Esophagus muscularis mucosa (tissue), 3 donors: ENCODE measurements at regions not wholly inside any gene's neighbourhood (a gene's known extent, or its start where the extent isn't known, plus 50 kb on each side); places are given as distances from the start of the nearest gene placed in this dataset.

Experiments
- POLR2AphosphoS5 ChIP-seq, 2 donors: sonication (generic); formaldehyde crosslinking; IDR thresholded peaks; one replicate each; pipeline ENCODE4 v1.6.1; 2017; ENCODE audit warnings: antibody characterized with exemption in 2 of 2
- TF ChIP-seq, protein P1 (sequence below), 3 experiments: fragments of 200-600 bp in 2 of 3; fragments of 450-650 bp in 1 of 3; sonication (generic) in 2 of 3; IDR thresholded peaks; one replicate each; pipeline ENCODE4 v1.5.1; 2017 to 2019; ENCODE audit warnings: antibody characterized with exemption in 3 of 3, mild to moderate bottlenecking in 2 of 3, moderate library complexity in 1 of 3

DNA sequence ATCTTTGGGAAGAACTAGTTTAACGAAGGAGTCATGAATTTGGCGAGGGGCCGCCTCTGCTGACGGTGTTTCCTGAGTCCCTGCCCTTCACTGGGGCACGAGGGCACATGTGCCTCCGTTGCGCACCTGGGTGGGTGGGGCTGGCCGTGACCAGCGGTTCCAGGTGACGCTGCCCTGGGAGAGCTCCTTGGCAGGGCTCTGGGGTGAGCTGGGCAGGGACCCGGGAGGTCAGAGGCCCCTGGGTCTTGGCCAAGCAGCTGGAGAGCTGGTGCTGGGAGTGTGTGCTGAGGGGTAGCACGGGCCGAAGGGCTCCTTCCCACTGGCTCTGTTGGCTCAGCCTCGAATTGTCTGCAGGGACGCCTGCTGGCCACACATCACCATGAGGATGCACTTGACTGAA, 104.6 kb downstream of the RTP5 start:
- TF ChIP-seq, protein P1, sequence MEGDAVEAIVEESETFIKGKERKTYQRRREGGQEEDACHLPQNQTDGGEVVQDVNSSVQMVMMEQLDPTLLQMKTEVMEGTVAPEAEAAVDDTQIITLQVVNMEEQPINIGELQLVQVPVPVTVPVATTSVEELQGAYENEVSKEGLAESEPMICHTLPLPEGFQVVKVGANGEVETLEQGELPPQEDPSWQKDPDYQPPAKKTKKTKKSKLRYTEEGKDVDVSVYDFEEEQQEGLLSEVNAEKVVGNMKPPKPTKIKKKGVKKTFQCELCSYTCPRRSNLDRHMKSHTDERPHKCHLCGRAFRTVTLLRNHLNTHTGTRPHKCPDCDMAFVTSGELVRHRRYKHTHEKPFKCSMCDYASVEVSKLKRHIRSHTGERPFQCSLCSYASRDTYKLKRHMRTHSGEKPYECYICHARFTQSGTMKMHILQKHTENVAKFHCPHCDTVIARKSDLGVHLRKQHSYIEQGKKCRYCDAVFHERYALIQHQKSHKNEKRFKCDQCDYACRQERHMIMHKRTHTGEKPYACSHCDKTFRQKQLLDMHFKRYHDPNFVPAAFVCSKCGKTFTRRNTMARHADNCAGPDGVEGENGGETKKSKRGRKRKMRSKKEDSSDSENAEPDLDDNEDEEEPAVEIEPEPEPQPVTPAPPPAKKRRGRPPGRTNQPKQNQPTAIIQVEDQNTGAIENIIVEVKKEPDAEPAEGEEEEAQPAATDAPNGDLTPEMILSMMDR (IDR thresholded peaks at IDR 0.05): no peak
- TF ChIP-seq POLR2AphosphoS5 (IDR thresholded peaks at IDR 0.05): no peak
